Transverse colon (tissue), 4 donors: ENCODE measurements at regions not wholly inside any gene's neighbourhood (a gene's known extent, or its start where the extent isn't known, plus 50 kb on each side); places are given as distances from the start of the nearest gene placed in this dataset.

Experiments used
- CTCF ChIP-seq, 5 experiments: fragments of 200-600 bp in 3 of 5; fragments of 450-650 bp in 2 of 5; sonication (generic) in 3 of 5; IDR thresholded peaks; 1 replicate in 2 of 5; 2 replicates in 3 of 5; pipeline ENCODE4 v1.5.1; 2016 to 2017; ENCODE audit warnings: antibody characterized with exemption in 5 of 5, inconsistent platforms in 3 of 5, mild to moderate bottlenecking in 2 of 5, moderate library complexity in 1 of 5
- EP300 ChIP-seq: sonication (generic); formaldehyde crosslinking; IDR thresholded peaks from one replicate; pipeline ENCODE4 v1.6.1; 2017; ENCODE audit warnings: antibody characterized with exemption, low read depth
- POLR2A ChIP-seq: fragments of 450-650 bp; IDR thresholded peaks from one replicate; pipeline ENCODE4 v1.6.1; 2016; ENCODE audit warnings: antibody characterized with exemption, mild to moderate bottlenecking, moderate library complexity
- POLR2AphosphoS5 ChIP-seq, 3 donors: sonication (generic); formaldehyde crosslinking; IDR thresholded peaks; one replicate each; pipeline ENCODE4 v1.6.1; 2016; ENCODE audit warnings: antibody characterized with exemption in 3 of 3

DNA sequence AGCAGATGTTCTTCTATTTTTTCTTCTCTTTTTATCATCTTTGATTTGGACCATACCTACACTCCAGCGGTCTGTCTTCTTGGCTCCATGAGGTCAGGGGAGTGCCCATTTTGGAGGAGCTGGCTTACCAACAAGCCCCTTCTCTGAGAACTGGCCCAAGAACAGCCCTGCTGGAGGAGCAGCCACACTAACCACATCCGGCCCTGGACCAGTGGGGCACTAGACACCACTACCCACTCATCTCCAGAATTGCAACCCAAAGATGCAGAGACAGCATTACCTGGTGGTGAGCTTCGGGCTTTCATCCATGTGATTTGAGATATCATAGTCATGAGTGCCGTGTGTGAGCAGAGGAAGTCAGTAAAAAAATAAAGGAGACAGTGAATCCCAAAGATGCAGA lies 599.4 kb upstream of the CDH4 start:
- TF ChIP-seq CTCF (IDR thresholded peaks at IDR 0.05) (no peak), POLR2A (no peak), EP300 (no peak), POLR2AphosphoS5 (IDR thresholded peaks at IDR 0.05) (no peak)
